ENCODE measurements at regions not wholly inside any gene's neighbourhood (a gene's known extent, or its start where the extent isn't known, plus 50 kb on each side); places are given as distances from the start of the nearest gene placed in this dataset.

DNA sequence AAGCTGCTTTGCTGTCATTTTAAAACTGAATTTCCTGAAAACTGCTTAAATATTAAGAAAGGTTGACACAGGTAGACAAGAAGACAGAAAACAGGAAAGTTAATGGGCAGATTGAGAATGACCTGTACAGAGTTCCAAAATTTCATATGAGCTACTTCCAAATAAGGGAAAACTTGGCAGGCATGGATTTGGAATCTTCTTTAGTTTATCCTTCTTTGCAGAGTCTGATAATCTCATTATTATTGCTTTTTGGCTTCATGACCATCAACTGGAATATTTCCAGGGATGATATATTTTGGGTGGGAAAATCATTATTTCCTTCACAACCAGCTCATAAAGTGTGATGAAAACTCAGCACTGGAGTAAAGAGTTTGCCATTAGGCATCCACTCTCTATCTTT lies 346.5 kb upstream of the NPVF start:
- Histone ChIP-seq H3K27me3 (no peaks in the 10 kb centered on the region), H3K9me3 (no peaks in the 10 kb centered on the region), H3K27ac (no peak overlapping the region), H3K4me1 (ENCODE audit: insufficient read depth) (no peaks in the 10 kb centered on the region), H3K36me3 (no peaks in the 10 kb centered on the region), H3K4me3 (no peak overlapping the region)
- intact Hi-C loops (cut with DNase I) = no loop called here
- TF ChIP-seq, protein P1, sequence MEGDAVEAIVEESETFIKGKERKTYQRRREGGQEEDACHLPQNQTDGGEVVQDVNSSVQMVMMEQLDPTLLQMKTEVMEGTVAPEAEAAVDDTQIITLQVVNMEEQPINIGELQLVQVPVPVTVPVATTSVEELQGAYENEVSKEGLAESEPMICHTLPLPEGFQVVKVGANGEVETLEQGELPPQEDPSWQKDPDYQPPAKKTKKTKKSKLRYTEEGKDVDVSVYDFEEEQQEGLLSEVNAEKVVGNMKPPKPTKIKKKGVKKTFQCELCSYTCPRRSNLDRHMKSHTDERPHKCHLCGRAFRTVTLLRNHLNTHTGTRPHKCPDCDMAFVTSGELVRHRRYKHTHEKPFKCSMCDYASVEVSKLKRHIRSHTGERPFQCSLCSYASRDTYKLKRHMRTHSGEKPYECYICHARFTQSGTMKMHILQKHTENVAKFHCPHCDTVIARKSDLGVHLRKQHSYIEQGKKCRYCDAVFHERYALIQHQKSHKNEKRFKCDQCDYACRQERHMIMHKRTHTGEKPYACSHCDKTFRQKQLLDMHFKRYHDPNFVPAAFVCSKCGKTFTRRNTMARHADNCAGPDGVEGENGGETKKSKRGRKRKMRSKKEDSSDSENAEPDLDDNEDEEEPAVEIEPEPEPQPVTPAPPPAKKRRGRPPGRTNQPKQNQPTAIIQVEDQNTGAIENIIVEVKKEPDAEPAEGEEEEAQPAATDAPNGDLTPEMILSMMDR (IDR thresholded peaks at IDR 0.05) = no peak
- TF ChIP-seq POLR2A (IDR thresholded peaks at IDR 0.05) = no peak
- no peak for DNase-seq

DNA sequence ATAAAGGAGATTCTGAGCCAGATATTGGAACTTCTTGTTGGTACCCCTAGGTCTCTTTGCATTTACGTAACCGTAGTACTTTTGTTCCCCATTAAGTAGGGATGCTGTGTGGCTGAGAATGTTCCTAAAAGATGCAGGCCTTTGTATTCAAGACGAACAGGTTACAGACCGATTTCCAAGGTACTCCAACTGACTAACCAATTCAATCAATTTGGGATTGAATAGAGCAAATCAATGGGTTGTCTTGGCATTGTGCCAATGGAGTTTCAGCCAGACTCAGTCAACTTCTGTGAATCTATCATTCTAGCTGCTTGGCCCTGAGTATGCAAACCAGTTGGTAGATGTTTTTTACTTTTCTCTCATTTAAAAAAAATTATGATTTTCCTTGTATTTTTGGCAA lies 347.3 kb upstream of the NPVF start:
- no peak overlapping the region for H3K4me3 ChIP-seq
- WGBS, 3 donors = 95% methylated on average over 4 of the region's 4 CpGs

DNA sequence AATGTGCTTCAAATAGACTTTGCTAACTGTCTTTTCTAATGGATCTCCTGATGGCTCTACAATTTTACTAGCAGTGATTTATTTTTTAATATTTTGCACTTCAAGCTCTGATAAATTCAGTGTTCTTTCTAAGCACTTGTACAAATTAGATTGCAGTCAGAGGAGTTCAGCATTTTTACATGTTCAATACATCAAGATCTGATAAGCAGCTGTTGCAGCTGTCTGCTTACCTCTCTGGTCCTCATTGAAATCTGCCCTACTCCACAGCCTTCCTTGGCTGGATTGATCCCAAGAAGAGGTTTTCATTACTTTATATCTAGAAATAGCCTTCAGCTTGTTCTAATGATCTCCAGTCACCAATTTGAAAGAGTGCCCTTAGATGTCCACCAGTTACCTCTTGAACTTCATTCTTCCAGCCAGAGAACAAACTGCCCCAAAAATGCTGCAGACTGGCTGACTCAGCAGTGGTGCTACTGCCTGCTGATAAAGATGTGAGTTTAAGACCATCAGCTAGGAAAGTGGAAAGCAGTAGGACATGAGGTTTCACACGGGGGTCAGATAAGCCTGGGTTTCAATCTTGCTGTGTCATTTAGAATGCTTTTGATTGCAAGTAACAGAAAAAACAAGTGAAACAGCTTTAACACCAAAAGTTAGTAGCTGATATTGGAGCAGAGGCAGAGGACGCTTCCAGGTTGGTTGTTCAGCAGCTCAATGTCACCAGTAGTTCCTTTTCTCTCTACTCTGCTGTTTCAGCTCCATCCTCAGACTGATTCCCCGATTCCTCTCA lies 350.9 kb upstream of the NPVF start:
- DNase-seq = no peak
- Histone ChIP-seq H3K27me3 (no peaks in the 10 kb centered on the region), H3K27ac (no peak overlapping the region), H3K9me3 (no peaks in the 10 kb centered on the region), H3K4me3 (no peak overlapping the region), H3K36me3 (no peaks in the 10 kb centered on the region), H3K4me1 (ENCODE audit: insufficient read depth) (no peaks in the 10 kb centered on the region)
- intact Hi-C loops (cut with DNase I) = no loop called here
- TF ChIP-seq, protein P1 (IDR thresholded peaks at IDR 0.05) = no peak
- TF ChIP-seq EP300 (IDR thresholded peaks at IDR 0.05) (no peak), POLR2A (IDR thresholded peaks at IDR 0.05) (no peak)
- 65 to 72% (median 68%) methylated on average over 3 of the region's 3 CpGs for WGBS, 3 donors

More for the DNA sequence above, 347.3 kb upstream of the NPVF start:
- no peaks in the 10 kb centered on the region for H3K36me3 ChIP-seq
- TF ChIP-seq EP300 (IDR thresholded peaks at IDR 0.05) (no peak), POLR2A (IDR thresholded peaks at IDR 0.05) (no peak)
- TF ChIP-seq, protein P1 (IDR thresholded peaks at IDR 0.05) = no peak
- no peaks in the 10 kb centered on the region for H3K27me3 ChIP-seq
- no peaks in the 10 kb centered on the region for H3K9me3 ChIP-seq
- H3K4me1 ChIP-seq (ENCODE audit: insufficient read depth) = no peaks in the 10 kb centered on the region
- no peak overlapping the region for H3K27ac ChIP-seq
- intact Hi-C loops (cut with DNase I) = no loop called here
- DNase-seq = no peak

DNA sequence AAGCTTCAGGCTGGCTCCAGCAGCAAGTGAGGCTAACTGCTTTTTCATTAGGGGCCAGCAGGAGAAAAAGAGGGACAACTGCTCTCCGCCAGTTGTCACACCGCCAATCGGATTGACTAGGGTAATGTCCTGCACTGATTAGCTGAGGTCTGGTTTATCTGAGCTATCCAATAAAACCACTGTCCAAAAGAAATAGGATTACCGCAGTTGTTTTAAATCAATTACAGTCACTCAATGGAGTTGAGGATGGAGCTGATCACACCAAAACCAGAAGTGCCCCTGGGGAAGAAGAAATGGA lies 351.4 kb upstream of the NPVF start:
- intact Hi-C loops (cut with DNase I) = no loop called here

More for the DNA sequence above, 351.4 kb upstream of the NPVF start:
- Histone ChIP-seq H3K4me1 (ENCODE audit: insufficient read depth) (no peaks in the 10 kb centered on the region), H3K27ac (no peak overlapping the region), H3K4me3 (no peak overlapping the region), H3K36me3 (no peaks in the 10 kb centered on the region), H3K27me3 (no peaks in the 10 kb centered on the region), H3K9me3 (no peaks in the 10 kb centered on the region)
- TF ChIP-seq, protein P1 (IDR thresholded peaks at IDR 0.05) = no peak
- TF ChIP-seq EP300 (IDR thresholded peaks at IDR 0.05) = no peak
- TF ChIP-seq POLR2A (IDR thresholded peaks at IDR 0.05) = no peak
- no peak for DNase-seq
- 95 to 98% (median 96%) methylated on average over 4 of the region's 4 CpGs for whole genome bisulfite sequencing, 3 donors
